ENCODE measurements at regions not wholly inside any gene's neighbourhood (a gene's known extent, or its start where the extent isn't known, plus 50 kb on each side); places are given as distances from the start of the nearest gene placed in this dataset.

- Histone ChIP-seq H3K9me3 (no peaks in the 10 kb centered on the region), H3K27me3 (no peaks in the 10 kb centered on the region), H3K4me1 (peaks cover 23% of the 10 kb centered on the region), H3K27ac (no peak overlapping the region), H3K4me3 (no peak overlapping the region), H3K36me3 (no peaks in the 10 kb centered on the region)
- no peak for DNase-seq (ENCODE audit: low spot score in 2 of 2)
- WGBS: 62% methylated on average over 8 of the region's 8 CpGs
- TF ChIP-seq POLR2A (IDR thresholded peaks at IDR 0.05) (no peak), POLR2AphosphoS5 (IDR thresholded peaks at IDR 0.05) (no peak), EP300 (IDR thresholded peaks at IDR 0.05) (no peak), CTCF (IDR thresholded peaks at IDR 0.05) (no peak)
These were observed 67.3 kb upstream of the COL13A1 start for GRCh38 chr10:69734416-69734796.

GRCh38 chr10:69734797-69735468 lies 66.8 kb upstream of the COL13A1 start:
- Histone ChIP-seq H3K27me3 (no peaks in the 10 kb centered on the region), H3K9me3 (no peaks in the 10 kb centered on the region), H3K4me1 (peaks cover 23% of the 10 kb centered on the region), H3K36me3 (no peaks in the 10 kb centered on the region), H3K4me3 (no peak overlapping the region), H3K27ac (no peak overlapping the region)
- DNase-seq (ENCODE audit: low spot score in 2 of 2): no peak
- no peak for TF ChIP-seq POLR2A (IDR thresholded peaks at IDR 0.05)
- TF ChIP-seq POLR2AphosphoS5 (IDR thresholded peaks at IDR 0.05): no peak
- no peak for TF ChIP-seq EP300 (IDR thresholded peaks at IDR 0.05)
- TF ChIP-seq CTCF (IDR thresholded peaks at IDR 0.05): no peak
- WGBS: 85% methylated on average over 6 of the region's 9 CpGs

- peaks cover 14% of the 10 kb centered on the region for H3K4me1 ChIP-seq
- H3K36me3 ChIP-seq: no peaks in the 10 kb centered on the region
- no peak for DNase-seq (ENCODE audit: low spot score in 2 of 2)
- H3K27me3 ChIP-seq: peaks cover 2% of the 10 kb centered on the region
- TF ChIP-seq POLR2A (IDR thresholded peaks at IDR 0.05): no peak
- TF ChIP-seq POLR2AphosphoS5 (IDR thresholded peaks at IDR 0.05): no peak
- TF ChIP-seq CTCF (IDR thresholded peaks at IDR 0.05): no peak
- TF ChIP-seq EP300 (IDR thresholded peaks at IDR 0.05): no peak
- WGBS: 95% methylated on average over 12 of the region's 12 CpGs
- no peak overlapping the region for H3K27ac ChIP-seq
- no peak overlapping the region for H3K4me3 ChIP-seq
- H3K9me3 ChIP-seq: no peaks in the 10 kb centered on the region
These were observed 64.6 kb upstream of the COL13A1 start for GRCh38 chr10:69736886-69737641.

- H3K36me3 ChIP-seq: no peaks in the 10 kb centered on the region
- TF ChIP-seq POLR2AphosphoS5 (IDR thresholded peaks at IDR 0.05) (no peak), CTCF (IDR thresholded peaks at IDR 0.05) (no peak)
- 79% methylated on average over 4 of the region's 5 CpGs for WGBS
These were observed 63.6 kb upstream of the COL13A1 start for GRCh38 chr10:69738071-69738470.

GRCh38 chr10:69738858-69739435 lies 62.8 kb upstream of the COL13A1 start:
- Histone ChIP-seq H3K4me1 (peaks cover 9% of the 10 kb centered on the region), H3K4me3 (no peak overlapping the region), H3K27me3 (peaks cover 12% of the 10 kb centered on the region), H3K9me3 (no peaks in the 10 kb centered on the region), H3K36me3 (no peaks in the 10 kb centered on the region), H3K27ac (no peak overlapping the region)
- 78% methylated on average over 5 of the region's 6 CpGs for WGBS
- no peak for TF ChIP-seq EP300 (IDR thresholded peaks at IDR 0.05)
- DNase-seq (ENCODE audit: low spot score in 2 of 2): no peak

More at GRCh38 chr10:69738071-69738470, 63.6 kb upstream of the COL13A1 start:
- DNase-seq (ENCODE audit: low spot score in 2 of 2): no peak
- H3K27me3 ChIP-seq: peaks cover 4% of the 10 kb centered on the region
- H3K4me3 ChIP-seq: no peak overlapping the region
- no peaks in the 10 kb centered on the region for H3K9me3 ChIP-seq
- no peak overlapping the region for H3K27ac ChIP-seq
- H3K4me1 ChIP-seq: peaks cover 14% of the 10 kb centered on the region
